Endothelial cell of umbilical vein (primary cell): ENCODE measurements at regions not wholly inside any gene's neighbourhood (a gene's known extent, or its start where the extent isn't known, plus 50 kb on each side); places are given as distances from the start of the nearest gene placed in this dataset. TPM values are rescaled to one million over a fixed set of nuclear protein-coding genes. Genes with fewer than 3 reads are reported as not detected.

Source experiments
- small RNA-seq: library from RNA; depleted of rRNA; stranded (forward); fragments of <200 nt; gene quantifications from one replicate; pipeline ENCODE3, GENCODE V24; 2012; ENCODE audit warnings: low replicate concordance, low read depth; ENCODE audit not compliant: insufficient read depth, insufficient read length

Small RNA genes in the stretch of these regions (small RNA-seq; reads per million reads assigned to genes)
- gene RF00019: not detected
